HCT116 (cell line): ENCODE measurements at regions not wholly inside any gene's neighbourhood (a gene's known extent, or its start where the extent isn't known, plus 50 kb on each side); places are given as distances from the start of the nearest gene placed in this dataset.

Experiments used
- ATAC-seq: fragments of 200-7000 bp; cut with Tn5 transposase; 2 replicates; pipeline ENCODE4 v1.9.1; 2020; ENCODE audit warnings: mild to moderate bottlenecking, moderate library complexity
- BruUV-seq: library from RNA; stranded (reverse); fragments of 400-500 nt; replicated peaks from 2 replicates; lab custom pipeline; 2021; lab: Mats Ljungman, UMichigan
- CTCF ChIA-PET: fragments of 300-600 bp; sonication (Branson Sonifier 250); formaldehyde crosslinking; loops from one replicate; lab custom pipeline; 2021; ENCODE audit warnings: antibody characterized with exemption; lab: Charles Lee
- POLR2A ChIA-PET: fragments of 300-600, 350-600 bp; sonication (Branson Sonifier 250); formaldehyde crosslinking; loops from one replicate; lab custom pipeline; 2021; ENCODE audit warnings: antibody characterized with exemption; lab: Charles Lee
- RAD21 ChIA-PET, 2 experiments: fragments of 300-600 bp; sonication (Branson Sonifier 250); formaldehyde crosslinking; loops; one replicate each; lab custom pipeline; 2023; ENCODE audit warnings: low total read pairs in 2 of 2; ENCODE audit not compliant: uncharacterized antibody in 2 of 2, unreplicated experiment in 2 of 2, low non-redundant PET in 1 of 2; lab: Charles Lee
- DNase-seq: peaks from one replicate; pipeline ENCODE4 v3.0.0-alpha.2; 2010; ENCODE audit warnings: low read depth, low spot score
- H2AFZ ChIP-seq: fragments of 200-600 bp; shearing (Covaris generic), sonication (generic); 2 replicates; pipeline ENCODE4 v1.6.1; 2017; ENCODE audit warnings: low read depth, mixed run types, mixed read lengths, antibody characterized with exemption, low read length; ENCODE audit not compliant: poor library complexity, severe bottlenecking
- H3K27ac ChIP-seq: 2 replicates; pipeline ENCODE4 v1.5.1; 2012; ENCODE audit warnings: low read depth, low read length
- H3K27me3 ChIP-seq: fragments of 200-600 bp; sonication (generic); 2 replicates; pipeline ENCODE4 v1.6.1; 2016; ENCODE audit warnings: mixed run types, low read length, mixed read lengths; ENCODE audit not compliant: insufficient read depth
- H3K36me3 ChIP-seq, 2 experiments: fragments of 200-500 bp in 1 of 2; fragments of 200-600 bp in 1 of 2; sonication (Bioruptor generic) in 1 of 2; sonication (generic) in 1 of 2; 2 replicates each; pipeline versions ENCODE4 v1.5.1 to v1.6.1; 2014 to 2016; ENCODE audit warnings: low read length in 2 of 2, inconsistent platforms in 1 of 2, mixed read lengths in 1 of 2, mixed run types in 1 of 2; ENCODE audit not compliant: insufficient read depth in 2 of 2, control insufficient read depth in 1 of 2
- H3K4me1 ChIP-seq, 2 experiments: fragments of 200-600 bp in 1 of 2; sonication (generic) in 1 of 2; 2 replicates each; pipeline versions ENCODE4 v1.5.1 to v1.6.1; 2012 to 2017; ENCODE audit warnings: low read length in 2 of 2, inconsistent platforms in 1 of 2, mild to moderate bottlenecking in 1 of 2, mixed read lengths in 1 of 2, mixed run types in 1 of 2, moderate library complexity in 1 of 2; ENCODE audit not compliant: insufficient read depth in 2 of 2, control insufficient read depth in 1 of 2
- H3K4me2 ChIP-seq: fragments of 200-600 bp; sonication (generic); 2 replicates; pipeline ENCODE4 v1.6.1; 2017; ENCODE audit warnings: mixed run types, low read length, mixed read lengths
- H3K4me3 ChIP-seq, 2 experiments: fragments of 200-600 bp in 1 of 2; sonication (generic) in 1 of 2; replicated peaks in 1 of 2; 2 replicates each; pipeline ENCODE4 v1.5.1; 2011 to 2016; ENCODE audit warnings: low read length in 2 of 2, control low read depth in 1 of 2, low read depth in 1 of 2, mild to moderate bottlenecking in 1 of 2, mixed read lengths in 1 of 2, mixed run types in 1 of 2
- H3K79me2 ChIP-seq: fragments of 200-600 bp; sonication (generic); 2 replicates; pipeline ENCODE4 v1.6.1; 2017; ENCODE audit warnings: mild to moderate bottlenecking, mixed run types, low read length, moderate library complexity, mixed read lengths; ENCODE audit not compliant: insufficient read depth
- H3K9ac ChIP-seq: fragments of 200-600 bp; sonication (generic); 2 replicates; pipeline ENCODE4 v1.6.1; 2016; ENCODE audit warnings: low read length, mixed read lengths
- H3K9me2 ChIP-seq: fragments of 200-600 bp; sonication (generic), shearing (Covaris generic); 2 replicates; pipeline ENCODE4 v1.6.1; 2017; ENCODE audit warnings: mixed run types, mild to moderate bottlenecking, moderate library complexity; ENCODE audit not compliant: insufficient read depth
- H3K9me3 ChIP-seq, 2 experiments: fragments of 200-500 bp in 1 of 2; fragments of 200-600 bp in 1 of 2; sonication (Bioruptor generic) in 1 of 2; sonication (generic) in 1 of 2; 2 replicates each; pipeline ENCODE4 v1.6.1; 2014 to 2017; ENCODE audit warnings: low read length in 2 of 2, mixed read lengths in 2 of 2, inconsistent platforms in 1 of 2, low read depth in 1 of 2, mild to moderate bottlenecking in 1 of 2, mixed run types in 1 of 2, moderate library complexity in 1 of 2; ENCODE audit not compliant: control insufficient read depth in 1 of 2, insufficient read depth in 1 of 2
- H4K20me1 ChIP-seq: fragments of 200-600 bp; sonication (generic), shearing (Covaris generic); 2 replicates; pipeline ENCODE4 v1.6.1; 2017; ENCODE audit warnings: mixed run types, mild to moderate bottlenecking, moderate library complexity; ENCODE audit not compliant: insufficient read depth
- ATF3 ChIP-seq: IDR thresholded peaks from 2 replicates; pipeline ENCODE4 v1.6.1; 2012
- CBX3 ChIP-seq: IDR thresholded peaks from 2 replicates; pipeline ENCODE4 v1.6.1; 2012; ENCODE audit warnings: low read depth
- CEBPB ChIP-seq: IDR thresholded peaks from 2 replicates; pipeline ENCODE4 v1.6.1; 2012; ENCODE audit warnings: low read depth
- CTCF ChIP-seq, 3 experiments: fragments of 200-600 bp in 1 of 3; sonication (generic) in 1 of 3; IDR thresholded peaks in 2 of 3; conservative IDR thresholded peaks in 1 of 3; 2 replicates each; pipeline ENCODE4 v1.5.1; 2012 to 2017; ENCODE audit warnings: low read depth in 2 of 3, low read length in 2 of 3, antibody characterized with exemption in 1 of 3, borderline replicate concordance in 1 of 3, control low read depth in 1 of 3, mild to moderate bottlenecking in 1 of 3, mixed read lengths in 1 of 3, mixed run types in 1 of 3, moderate library complexity in 1 of 3; ENCODE audit not compliant: insufficient read depth in 1 of 3
- EGR1 ChIP-seq: IDR thresholded peaks from 2 replicates; pipeline ENCODE4 v1.6.1; 2012; ENCODE audit warnings: low read depth
- EZH2phosphoT487 ChIP-seq: fragments of 200-600 bp; IDR thresholded peaks from 2 replicates; pipeline ENCODE4 v1.6.1; 2018; ENCODE audit warnings: antibody characterized with exemption, borderline replicate concordance
- FOSL1 ChIP-seq: IDR thresholded peaks from 2 replicates; pipeline ENCODE4 v1.6.1; 2012; ENCODE audit warnings: low read depth
- MAX ChIP-seq: IDR thresholded peaks from 2 replicates; pipeline ENCODE4 v1.6.1; 2012
- POLR2A ChIP-seq: IDR thresholded peaks from 2 replicates; pipeline ENCODE4 v1.7.0; 2011; ENCODE audit warnings: borderline replicate concordance; ENCODE audit not compliant: insufficient read depth, insufficient read length; ENCODE audit errors: extremely low read depth
- POLR2AphosphoS5 ChIP-seq: IDR thresholded peaks from 2 replicates; pipeline ENCODE4 v1.6.1; 2011; ENCODE audit warnings: mild to moderate bottlenecking, low read depth, low read length, moderate library complexity
- RAD21 ChIP-seq: IDR thresholded peaks from 2 replicates; pipeline ENCODE4 v1.6.1; 2012; ENCODE audit warnings: low read depth, mild to moderate bottlenecking
- REST ChIP-seq: IDR thresholded peaks from 2 replicates; pipeline ENCODE4 v1.6.1; 2012; ENCODE audit warnings: low read depth
- SIN3A ChIP-seq: IDR thresholded peaks from 2 replicates; pipeline ENCODE4 v1.6.1; 2012; ENCODE audit warnings: low read depth
- SP1 ChIP-seq: IDR thresholded peaks from 2 replicates; pipeline ENCODE4 v1.6.1; 2012; ENCODE audit warnings: low read depth
- SRF ChIP-seq: IDR thresholded peaks from 2 replicates; pipeline ENCODE4 v1.6.1; 2012; ENCODE audit warnings: low read depth
- TCF7L2 ChIP-seq: IDR thresholded peaks from 2 replicates; pipeline ENCODE4 v1.7.0; 2011; ENCODE audit warnings: borderline replicate concordance, inconsistent platforms; ENCODE audit not compliant: insufficient read depth, insufficient read length; ENCODE audit errors: extremely low read depth
- YY1 ChIP-seq: IDR thresholded peaks from 2 replicates; pipeline ENCODE4 v1.6.1; 2011; ENCODE audit warnings: low read length, low read depth, moderate library complexity, mild to moderate bottlenecking; ENCODE audit not compliant: insufficient replicate concordance; ENCODE audit errors: extremely low read depth
- ZBTB33 ChIP-seq: IDR thresholded peaks from 2 replicates; pipeline ENCODE4 v1.6.1; 2011; ENCODE audit warnings: mild to moderate bottlenecking, low read length, moderate library complexity; ENCODE audit not compliant: insufficient replicate concordance; ENCODE audit errors: extremely low read depth
- ZFX ChIP-seq: fragments of 450-650 bp; IDR thresholded peaks from 2 replicates; pipeline ENCODE4 v1.6.1; 2017
- ZNF274 ChIP-seq: fragments of 200-500 bp; sonication (Bioruptor generic); IDR thresholded peaks from 2 replicates; pipeline ENCODE4 v1.6.1; 2014; ENCODE audit warnings: mild to moderate bottlenecking, low read depth, low read length, inconsistent platforms
- intact Hi-C: fragments of 100-400 bp; cut with micrococcal nuclease; formaldehyde crosslinking; loops from 2 replicates; pipeline ENCODE4 v1.10.0; 2022

GRCh38 chr7:108845951-108846350, 276.3 kb downstream of the DNAJB9 start:
- no peaks in the 10 kb centered on the region for H3K9me2 ChIP-seq
- TF ChIP-seq EGR1, result no peak
- TF ChIP-seq CEBPB, result no peak
- TF ChIP-seq TCF7L2, result no peak
- no peak for TF ChIP-seq POLR2A
- no peak for TF ChIP-seq ZBTB33
- no peak for TF ChIP-seq SIN3A
- TF ChIP-seq MAX, result no peak
- no peak for TF ChIP-seq YY1
- TF ChIP-seq EZH2phosphoT487, result no peak
- no peak for TF ChIP-seq FOSL1
- TF ChIP-seq RAD21, result no peak
- no peak for TF ChIP-seq ZFX
- no peak for TF ChIP-seq ZNF274
- TF ChIP-seq POLR2AphosphoS5, result no peak
- TF ChIP-seq REST, result no peak
- TF ChIP-seq SRF, result no peak
- no peak for TF ChIP-seq CTCF (IDR thresholded peaks at IDR 0.05 in 2 of 3, conservative IDR thresholded peaks at IDR 0.05 in 1 of 3; ENCODE audit: borderline replicate concordance in 1 of 3, insufficient read depth in 1 of 3, low read depth in 2 of 3, low read length in 2 of 3)
- no peak for TF ChIP-seq ATF3
- no peak for TF ChIP-seq CBX3
- no peak for TF ChIP-seq SP1
- no peak overlapping the region for H2AFZ ChIP-seq
- CTCF ChIA-PET, result no interaction called here
- ATAC-seq, result no peak
- no TSS peak for BruUV-seq
- intact Hi-C loops, result no loop called here
- H3K4me2 ChIP-seq, result no peak overlapping the region
- RAD21 ChIA-PET, result no interaction called here
- no peak overlapping the region for H3K9ac ChIP-seq
- no peaks in the 10 kb centered on the region for H3K27me3 ChIP-seq
- no peak for DNase-seq
- H3K4me1 ChIP-seq, result no peaks in the 10 kb centered on the region
- no peak overlapping the region for H3K4me3 ChIP-seq
- no peak overlapping the region for H3K27ac ChIP-seq
- no peaks in the 10 kb centered on the region for H3K9me3 ChIP-seq
- no peaks in the 10 kb centered on the region for H3K79me2 ChIP-seq
- H3K36me3 ChIP-seq, result no peaks in the 10 kb centered on the region
- H4K20me1 ChIP-seq, result no peaks in the 10 kb centered on the region
- POLR2A ChIA-PET, result no interaction called here
